ENCODE measurements at regions not wholly inside any gene's neighbourhood (a gene's known extent, or its start where the extent isn't known, plus 50 kb on each side); places are given as distances from the start of the nearest gene placed in this dataset.

GRCh38 chr15:47918877-47919276 is 201.6 kb downstream of the SEMA6D start:
- no peak for DNase-seq (ENCODE audit: low read depth)
- TF ChIP-seq, protein P1, sequence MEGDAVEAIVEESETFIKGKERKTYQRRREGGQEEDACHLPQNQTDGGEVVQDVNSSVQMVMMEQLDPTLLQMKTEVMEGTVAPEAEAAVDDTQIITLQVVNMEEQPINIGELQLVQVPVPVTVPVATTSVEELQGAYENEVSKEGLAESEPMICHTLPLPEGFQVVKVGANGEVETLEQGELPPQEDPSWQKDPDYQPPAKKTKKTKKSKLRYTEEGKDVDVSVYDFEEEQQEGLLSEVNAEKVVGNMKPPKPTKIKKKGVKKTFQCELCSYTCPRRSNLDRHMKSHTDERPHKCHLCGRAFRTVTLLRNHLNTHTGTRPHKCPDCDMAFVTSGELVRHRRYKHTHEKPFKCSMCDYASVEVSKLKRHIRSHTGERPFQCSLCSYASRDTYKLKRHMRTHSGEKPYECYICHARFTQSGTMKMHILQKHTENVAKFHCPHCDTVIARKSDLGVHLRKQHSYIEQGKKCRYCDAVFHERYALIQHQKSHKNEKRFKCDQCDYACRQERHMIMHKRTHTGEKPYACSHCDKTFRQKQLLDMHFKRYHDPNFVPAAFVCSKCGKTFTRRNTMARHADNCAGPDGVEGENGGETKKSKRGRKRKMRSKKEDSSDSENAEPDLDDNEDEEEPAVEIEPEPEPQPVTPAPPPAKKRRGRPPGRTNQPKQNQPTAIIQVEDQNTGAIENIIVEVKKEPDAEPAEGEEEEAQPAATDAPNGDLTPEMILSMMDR (IDR thresholded peaks at IDR 0.05; ENCODE audit: insufficient read depth, low read depth, low read length), result no peak
- H3K4me3 ChIP-seq (ENCODE audit: low read depth, low read length), result no peak overlapping the region

DNA sequence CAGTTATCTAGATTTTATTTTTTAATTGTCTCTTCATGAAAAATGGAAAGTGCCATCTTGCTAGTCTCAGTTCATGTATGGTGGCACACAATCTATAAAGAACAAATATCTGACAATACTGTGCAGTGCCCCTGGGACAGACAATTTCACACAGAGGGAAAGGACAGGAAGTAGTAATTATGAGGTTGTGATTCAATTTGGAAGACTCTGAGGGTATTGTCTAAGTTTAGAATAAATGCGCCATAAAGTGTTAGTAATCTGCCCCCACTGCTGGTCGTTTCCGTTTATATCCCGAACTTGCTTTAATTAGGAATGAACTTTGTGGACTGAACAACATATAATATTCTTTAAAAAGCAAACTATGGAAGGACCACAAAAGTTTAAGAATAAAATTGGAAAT is 196.4 kb upstream of the SLC24A5 start:
- DNase-seq (ENCODE audit: low read depth), result no peak
- no peak overlapping the region for H3K4me3 ChIP-seq (ENCODE audit: low read depth, low read length)
- TF ChIP-seq, protein P1 (IDR thresholded peaks at IDR 0.05; ENCODE audit: insufficient read depth, low read depth, low read length), result no peak

GRCh38 chr15:47929138-47929803 is 191.5 kb upstream of the SLC24A5 start:
- no peak overlapping the region for H3K4me3 ChIP-seq (ENCODE audit: low read depth, low read length)
- no peak for DNase-seq (ENCODE audit: low read depth)
- TF ChIP-seq, protein P1 (IDR thresholded peaks at IDR 0.05; ENCODE audit: insufficient read depth, low read depth, low read length), result no peak

- DNase-seq (ENCODE audit: low read depth), result no peak
- H3K4me3 ChIP-seq (ENCODE audit: low read depth, low read length), result no peak overlapping the region
- TF ChIP-seq, protein P1 (IDR thresholded peaks at IDR 0.05; ENCODE audit: insufficient read depth, low read depth, low read length), result no peak
Observed at GRCh38 chr15:47932261-47932660, 188.5 kb upstream of the SLC24A5 start.

DNA sequence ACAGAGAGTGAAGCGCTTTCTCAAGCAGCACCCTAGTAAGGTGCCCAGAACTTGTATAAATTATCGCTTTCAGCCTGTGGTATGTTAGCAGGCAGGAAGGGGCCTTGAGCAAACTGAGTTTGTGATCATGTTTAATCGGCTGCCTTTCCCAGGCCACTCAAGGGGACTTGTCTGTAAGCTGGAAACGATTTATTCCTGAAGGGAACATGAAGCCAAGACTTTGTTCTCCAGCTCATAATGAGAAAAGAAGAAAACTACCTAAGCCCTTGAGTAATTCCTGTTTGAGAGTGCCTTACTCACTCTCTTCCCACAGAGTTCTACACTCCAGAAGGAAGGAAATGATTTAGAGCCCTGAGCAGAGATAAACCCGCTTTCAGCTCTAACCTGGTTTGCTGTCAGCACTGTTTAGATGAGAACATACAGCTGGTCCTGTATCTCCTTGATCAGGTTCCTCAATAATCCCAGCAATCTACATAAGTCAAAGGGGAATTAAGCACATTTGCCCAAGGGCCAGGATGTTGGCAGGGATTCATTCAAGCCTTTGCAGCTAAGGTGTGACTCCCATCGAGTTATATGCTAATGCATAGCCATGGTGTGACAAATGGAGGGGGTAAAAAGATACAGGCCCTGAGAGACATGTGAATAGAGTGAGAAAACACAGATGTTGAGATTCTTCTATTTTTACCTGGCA is 187.7 kb upstream of the SLC24A5 start:
- DNase-seq (ENCODE audit: low read depth), result peak; percentile 3
- TF ChIP-seq, protein P1 (IDR thresholded peaks at IDR 0.05; ENCODE audit: insufficient read depth, low read depth, low read length), result no peak
- no peak overlapping the region for H3K4me3 ChIP-seq (ENCODE audit: low read depth, low read length)

DNA sequence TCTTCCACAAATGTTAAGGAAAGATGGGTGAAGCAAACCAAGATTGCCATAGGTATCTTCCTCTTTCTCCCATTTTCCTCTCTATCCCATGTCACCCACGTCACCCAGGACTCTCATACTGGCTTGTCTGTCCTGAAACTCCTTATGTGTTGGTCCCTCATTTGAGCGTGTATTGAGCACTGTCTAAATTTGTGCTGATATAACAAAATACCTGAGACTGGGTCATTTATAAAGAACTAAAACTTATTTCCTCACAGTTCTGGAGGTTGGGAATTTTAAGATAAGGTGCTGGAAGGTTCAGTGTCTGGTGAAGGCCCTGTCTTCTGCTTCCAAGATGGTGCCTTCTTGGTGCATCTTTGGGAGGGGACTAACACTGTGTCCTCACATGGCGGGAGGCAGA is 186.9 kb upstream of the SLC24A5 start:
- DNase-seq (ENCODE audit: low read depth), result no peak
- TF ChIP-seq, protein P1 (IDR thresholded peaks at IDR 0.05; ENCODE audit: insufficient read depth, low read depth, low read length), result no peak
- no peak overlapping the region for H3K4me3 ChIP-seq (ENCODE audit: low read depth, low read length)

Data from fibroblast of villous mesenchyme (primary cell).